A549 (cell line): ENCODE measurements at regions not wholly inside any gene's neighbourhood (a gene's known extent, or its start where the extent isn't known, plus 50 kb on each side); places are given as distances from the start of the nearest gene placed in this dataset.

ENCODE experiments used
- ATAC-seq, 2 experiments: fragments of 200-7000 bp in 1 of 2; fragments of >200 bp in 1 of 2; cut with Nextera tagmentation in 1 of 2; cut with Tn5 transposase in 1 of 2; 3 replicates each; pipeline versions ENCODE4 v1.8.0 to v1.9.1; 2018 to 2020; ENCODE audit warnings: mild to moderate bottlenecking in 1 of 2, moderate library complexity in 1 of 2
- CTCF ChIA-PET: fragments of 300-600 bp; sonication (Branson Sonifier 250); formaldehyde crosslinking; extraction: SDS; loops from one replicate; lab custom pipeline; 2021; ENCODE audit warnings: antibody characterized with exemption, inconsistent platforms; lab: Yijun Ruan, JAX
- POLR2A ChIA-PET: fragments of 350-600 bp; formaldehyde crosslinking; extraction: SDS; loops from one replicate; lab custom pipeline; 2021; ENCODE audit warnings: antibody characterized with exemption, inconsistent platforms; lab: Yijun Ruan, JAX
- DNase-seq, 2 experiments: peaks; one replicate each; pipeline versions ENCODE4 v3.0.0 to v3.0.0-alpha.2; 2011 to 2016; ENCODE audit warnings: low read depth in 1 of 2, low spot score in 1 of 2
- FAIRE-seq: peaks from 2 replicates; lab custom pipeline; 2011; peaks lifted over from hg19 to GRCh38; lab: Jason Lieb, UNC
- H3K27ac ChIP-seq, 2 experiments: fragments of >200 bp; sonication (Bioruptor Twin); formaldehyde crosslinking; 3 replicates each; pipeline ENCODE4 v1.5.1; 2016 to 2017
- H3K4me1 ChIP-seq: fragments of >200 bp; sonication (Bioruptor Twin); formaldehyde crosslinking; 3 replicates; pipeline ENCODE4 v1.6.1; 2016
- H3K4me2 ChIP-seq: fragments of >200 bp; sonication (Bioruptor Twin); formaldehyde crosslinking; 3 replicates; pipeline ENCODE4 v1.6.1; 2016
- H3K4me3 ChIP-seq: fragments of >200 bp; sonication (Bioruptor Twin); formaldehyde crosslinking; 3 replicates; pipeline ENCODE4 v1.5.1; 2016
- H3K9me3 ChIP-seq: fragments of >200 bp; sonication (Bioruptor Twin); formaldehyde crosslinking; 3 replicates; pipeline ENCODE4 v1.6.1; 2016
- BCL3 ChIP-seq: fragments of >200 bp; sonication (Bioruptor Twin); formaldehyde crosslinking; IDR thresholded peaks from 3 replicates; pipeline ENCODE4 v1.6.1; 2016
- CBX2 ChIP-seq: fragments of 200-600 bp; sonication (generic); IDR thresholded peaks from 2 replicates; pipeline ENCODE4 v1.6.1; 2016; ENCODE audit warnings: low read depth, mild to moderate bottlenecking, borderline replicate concordance
- CEBPB ChIP-seq, 2 experiments: fragments of >200 bp in 1 of 2; sonication (Bioruptor Twin) in 1 of 2; formaldehyde crosslinking in 1 of 2; IDR thresholded peaks; 2 replicates each; pipeline ENCODE4 v1.6.1; 2012 to 2016
- ESRRA ChIP-seq: fragments of 150-350 bp; IDR thresholded peaks from 2 replicates; pipeline ENCODE4 v1.6.1; 2014; ENCODE audit warnings: mild to moderate bottlenecking, low read length, borderline replicate concordance
- FOSB ChIP-seq: fragments of 250-450 bp; sonication (Bioruptor Pico); IDR thresholded peaks from 2 replicates; pipeline ENCODE4 v1.5.0; 2020; ENCODE audit warnings: mild to moderate bottlenecking, moderate library complexity
- HDAC2 ChIP-seq: fragments of 200-600 bp; sonication (generic); IDR thresholded peaks from 2 replicates; pipeline ENCODE4 v1.6.1; 2016
- HES2 ChIP-seq: fragments of >200 bp; sonication (Bioruptor Twin); formaldehyde crosslinking; IDR thresholded peaks from 2 replicates; pipeline ENCODE4 v1.6.1; 2016
- HOXA7 ChIP-seq: fragments of 250-450 bp; sonication (Bioruptor Pico); IDR thresholded peaks from 2 replicates; pipeline ENCODE4 v1.5.0; 2020; ENCODE audit warnings: mild to moderate bottlenecking, moderate library complexity
- HOXB13 ChIP-seq: fragments of 250-450 bp; sonication (Bioruptor Pico); IDR thresholded peaks from 2 replicates; pipeline ENCODE4 v1.5.0; 2020; ENCODE audit warnings: low read depth, mild to moderate bottlenecking, moderate library complexity
- JUN ChIP-seq, 2 experiments: fragments of >200 bp; sonication (Bioruptor Twin); formaldehyde crosslinking; IDR thresholded peaks; 2 replicates in 1 of 2; 3 replicates in 1 of 2; pipeline ENCODE4 v1.6.1; 2016 to 2017
- JUNB ChIP-seq: fragments of >200 bp; sonication (Bioruptor Twin); formaldehyde crosslinking; IDR thresholded peaks from 2 replicates; pipeline ENCODE4 v1.6.1; 2016
- KDM1A ChIP-seq: fragments of 200-600 bp; sonication (generic); IDR thresholded peaks from 2 replicates; pipeline ENCODE4 v1.6.1; 2016; ENCODE audit warnings: low read depth, mild to moderate bottlenecking
- MAFK ChIP-seq: fragments of 450-650 bp; IDR thresholded peaks from 2 replicates; pipeline ENCODE4 v1.6.1; 2014; ENCODE audit not compliant: partially characterized antibody
- MYC ChIP-seq: IDR thresholded peaks from 2 replicates; pipeline ENCODE4 v1.6.1; 2012; ENCODE audit warnings: mild to moderate bottlenecking, inconsistent platforms, low read length, improper control_type of control experiment, borderline replicate concordance
- PBX3 ChIP-seq: IDR thresholded peaks from 2 replicates; pipeline ENCODE4 v1.6.1; 2012
- PHF8 ChIP-seq: fragments of 200-600 bp; sonication (generic); IDR thresholded peaks from 2 replicates; pipeline ENCODE4 v1.6.1; 2016; ENCODE audit warnings: low read depth, mild to moderate bottlenecking, antibody characterized with exemption, moderate library complexity, borderline replicate concordance
- RNF2 ChIP-seq: fragments of 200-600 bp; sonication (generic); IDR thresholded peaks from 2 replicates; pipeline ENCODE4 v1.6.1; 2016; ENCODE audit warnings: low read depth, mild to moderate bottlenecking, antibody characterized with exemption, moderate library complexity, borderline replicate concordance
- ZC3H11A ChIP-seq: fragments of 450-650 bp; IDR thresholded peaks from 2 replicates; pipeline ENCODE4 v1.6.1; 2014; ENCODE audit warnings: antibody characterized with exemption, mild to moderate bottlenecking
- WGBS: methylation state at CpG from one replicate; pipeline ENCODE4 v1.1.6; 2017; ENCODE audit errors: missing lambda C conversion rate; 5-methylcytosine and 5-hydroxymethylcytosine counted together
- TF ChIP-seq, protein P1 (sequence below): fragments of 450-650 bp; IDR thresholded peaks from 2 replicates; pipeline ENCODE4 v1.6.1; 2014; ENCODE audit warnings: antibody characterized with exemption

DNA sequence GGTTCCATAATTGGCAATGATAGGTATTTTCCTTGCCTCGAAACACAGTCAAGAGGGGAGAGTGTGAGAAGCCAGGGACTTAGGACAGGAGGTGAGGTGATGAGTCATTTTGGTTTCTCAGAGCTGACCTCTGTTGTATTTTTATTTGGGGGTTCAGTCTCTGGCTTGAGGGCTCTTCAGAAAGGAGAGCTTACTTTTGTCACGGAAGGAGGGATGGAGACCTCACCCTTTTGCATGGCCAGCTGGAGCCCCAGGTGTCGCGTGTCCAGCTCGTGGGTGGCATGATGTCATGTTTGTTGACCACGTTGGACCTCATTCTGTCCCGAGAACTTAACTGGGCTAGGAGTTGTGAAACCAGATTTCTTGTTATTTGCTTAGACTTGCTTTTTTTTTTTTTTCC lies 293.9 kb downstream of the QKI start:
- no peak for DNase-seq
- no peaks in the 10 kb centered on the region for H3K9me3 ChIP-seq
- no peak for FAIRE-seq
- no peak for TF ChIP-seq MYC
- TF ChIP-seq CBX2, result no peak
- no peak for TF ChIP-seq KDM1A
- TF ChIP-seq PBX3, result no peak
- no peak for TF ChIP-seq BCL3
- H3K4me1 ChIP-seq, result no peaks in the 10 kb centered on the region
- no peak overlapping the region for H3K4me2 ChIP-seq
- ATAC-seq, result no peak
- H3K4me3 ChIP-seq, result no peak overlapping the region
- ChIA-PET CTCF (no interaction called here), POLR2A (no interaction called here)
- no peak overlapping the region for H3K27ac ChIP-seq
- 66% methylated on average over 7 of the region's 7 CpGs for WGBS

DNA sequence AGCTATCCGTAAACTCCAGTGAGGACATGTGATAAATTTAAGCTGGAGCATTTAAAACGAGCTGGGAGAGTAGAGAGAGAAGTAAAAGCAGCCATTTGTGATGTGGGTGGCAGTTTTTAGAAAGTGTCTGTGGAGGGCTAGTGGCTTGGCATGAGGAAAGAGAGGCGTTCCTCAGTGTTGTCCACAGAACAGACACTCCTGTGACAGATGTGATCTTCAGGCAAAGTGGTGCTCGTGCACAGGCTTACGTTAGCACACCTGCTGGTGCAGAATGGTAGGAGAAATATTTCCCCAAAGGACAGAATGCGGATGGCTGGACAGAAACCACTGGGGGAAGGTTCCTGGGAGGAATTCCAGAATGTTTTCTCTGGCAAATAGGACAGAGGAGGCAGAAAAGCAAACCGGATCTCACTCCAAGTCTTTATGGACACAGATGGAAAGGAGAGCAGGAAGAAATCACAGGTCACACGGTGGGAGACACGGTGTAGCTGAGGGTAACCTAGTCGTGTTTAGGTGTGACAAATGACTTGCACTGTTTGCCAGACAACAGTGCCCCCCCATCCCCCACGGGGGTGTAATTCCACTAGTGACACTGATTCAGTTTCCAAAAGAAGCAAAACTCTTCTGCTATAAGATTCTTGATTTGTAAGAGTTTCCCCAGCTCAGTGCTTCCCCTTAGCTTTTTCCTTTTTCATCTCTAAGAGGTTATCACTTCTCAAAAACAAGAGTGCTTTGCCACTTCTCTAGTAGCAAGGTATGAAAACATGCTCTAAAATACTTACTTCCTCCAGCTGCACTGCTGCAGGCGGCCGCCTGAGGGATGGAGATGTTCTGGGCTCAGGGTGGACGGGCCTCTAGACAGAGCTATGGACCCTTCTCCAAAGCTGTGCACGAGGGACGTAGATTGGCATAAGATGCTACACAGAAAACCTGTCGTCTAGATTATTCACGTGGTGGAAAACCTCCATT lies 293.2 kb downstream of the QKI start:
- no peak for FAIRE-seq
- TF ChIP-seq PHF8 (no peak), CEBPB (IDR thresholded peaks at IDR 0.05) (no peak), JUN (IDR thresholded peaks at IDR 0.05) (no peak)
- no peak for ATAC-seq
- H3K4me1 ChIP-seq, result no peaks in the 10 kb centered on the region
- H3K4me2 ChIP-seq, result no peak overlapping the region
- H3K27ac ChIP-seq, result no peak overlapping the region
- no peak overlapping the region for H3K4me3 ChIP-seq
- POLR2A ChIA-PET, result no interaction called here
- CTCF ChIA-PET, result no interaction called here
- WGBS, result 41% methylated on average over 18 of the region's 18 CpGs
- DNase-seq, result no peak
- no peaks in the 10 kb centered on the region for H3K9me3 ChIP-seq

- Histone ChIP-seq H3K4me1 (no peaks in the 10 kb centered on the region), H3K27ac (no peak overlapping the region), H3K9me3 (no peaks in the 10 kb centered on the region), H3K4me3 (no peak overlapping the region), H3K4me2 (no peak overlapping the region)
- POLR2A ChIA-PET, result no interaction called here
- CTCF ChIA-PET, result no interaction called here
- no peak for TF ChIP-seq FOSB
- no peak for TF ChIP-seq HOXB13
- TF ChIP-seq, protein P1, sequence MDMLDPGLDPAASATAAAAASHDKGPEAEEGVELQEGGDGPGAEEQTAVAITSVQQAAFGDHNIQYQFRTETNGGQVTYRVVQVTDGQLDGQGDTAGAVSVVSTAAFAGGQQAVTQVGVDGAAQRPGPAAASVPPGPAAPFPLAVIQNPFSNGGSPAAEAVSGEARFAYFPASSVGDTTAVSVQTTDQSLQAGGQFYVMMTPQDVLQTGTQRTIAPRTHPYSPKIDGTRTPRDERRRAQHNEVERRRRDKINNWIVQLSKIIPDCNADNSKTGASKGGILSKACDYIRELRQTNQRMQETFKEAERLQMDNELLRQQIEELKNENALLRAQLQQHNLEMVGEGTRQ, result no peak
- TF ChIP-seq HES2, result no peak
- no peak for TF ChIP-seq MAFK
- TF ChIP-seq JUNB, result no peak
- no peak for TF ChIP-seq PHF8
- TF ChIP-seq RNF2, result no peak
- no peak for TF ChIP-seq HDAC2
- TF ChIP-seq HOXA7 (CRISPR knock-in tag), result no peak
- no peak for TF ChIP-seq ESRRA
- TF ChIP-seq ZC3H11A, result no peak
- FAIRE-seq (no peak), DNase-seq (no peak), ATAC-seq (no peak)
- WGBS, result 51% methylated on average over 6 of the region's 6 CpGs
Observed at GRCh38 chr6:163706500-163707087, 292.1 kb downstream of the QKI start.
